CD4-positive, alpha-beta T cell (primary cell): ENCODE measurements at regions not wholly inside any gene's neighbourhood (a gene's known extent, or its start where the extent isn't known, plus 50 kb on each side); places are given as distances from the start of the nearest gene placed in this dataset.

ENCODE experiments used
- ATAC-seq: fragments of 200-7000 bp; cut with Tn5 transposase; one replicate; pipeline ENCODE4 v1.10.0; 2022; ENCODE audit warnings: mild to moderate bottlenecking; ENCODE audit not compliant: poor library complexity
- CTCF ChIA-PET: fragments of 350-600 bp; sonication (Branson Sonifier 250); formaldehyde crosslinking; loops from one replicate; lab custom pipeline; 2021; ENCODE audit warnings: antibody characterized with exemption, inconsistent platforms; lab: Charles Lee
- POLR2A ChIA-PET: fragments of 350-600 bp; sonication (Branson Sonifier 250); formaldehyde crosslinking; loops from one replicate; lab custom pipeline; 2021; ENCODE audit warnings: antibody characterized with exemption, inconsistent platforms; lab: Charles Lee
- DNase-seq, 14 experiments: peaks; one replicate each; pipeline ENCODE4 v3.0.0-alpha.2; 2013 to 2020; ENCODE audit warnings: mixed read lengths in 2 of 14
- H3K27ac ChIP-seq, 2 donors: one replicate each; pipeline versions ENCODE4 v1.5.1 to v1.7.0; 2013; ENCODE audit warnings: low read length in 2 of 2, low read depth in 1 of 2, mild to moderate bottlenecking in 1 of 2
- H3K27me3 ChIP-seq, 2 experiments: 1 replicate in 1 of 2; 2 replicates in 1 of 2; pipeline versions ENCODE4 v1.6.1 to v1.7.0; 2013; ENCODE audit warnings: low read length in 2 of 2, control low read depth in 1 of 2, mild to moderate bottlenecking in 1 of 2, moderate library complexity in 1 of 2; ENCODE audit not compliant: insufficient read depth in 2 of 2, control insufficient read depth in 1 of 2
- H3K36me3 ChIP-seq: one replicate; pipeline ENCODE4 v1.6.1; 2013; ENCODE audit warnings: low read length, control low read depth; ENCODE audit not compliant: insufficient read depth
- H3K4me1 ChIP-seq: one replicate; pipeline ENCODE4 v1.6.1; 2013; ENCODE audit warnings: low read length, control low read depth; ENCODE audit not compliant: insufficient read depth
- H3K4me3 ChIP-seq: one replicate; pipeline ENCODE4 v1.5.1; 2013; ENCODE audit warnings: mild to moderate bottlenecking, low read length, moderate library complexity
- H3K9me3 ChIP-seq, 2 experiments: 1 replicate in 1 of 2; 2 replicates in 1 of 2; pipeline versions ENCODE4 v1.6.1 to v1.7.0; 2013; ENCODE audit warnings: low read length in 2 of 2, mild to moderate bottlenecking in 2 of 2, control low read depth in 1 of 2, moderate library complexity in 1 of 2; ENCODE audit not compliant: control insufficient read depth in 1 of 2, insufficient read depth in 1 of 2
- H3K27ac Mint-ChIP-seq: one replicate; pipeline ENCODE4 v1.8.0; 2020; ENCODE audit warnings: mixed read lengths
- H3K27me3 Mint-ChIP-seq: one replicate; pipeline ENCODE4 v1.8.0; 2021; ENCODE audit warnings: mixed read lengths
- H3K36me3 Mint-ChIP-seq: one replicate; pipeline ENCODE4 v1.8.0; 2021; ENCODE audit warnings: low read depth, mixed read lengths
- H3K4me1 Mint-ChIP-seq: one replicate; pipeline ENCODE4 v1.8.0; 2021; ENCODE audit warnings: low read depth, mixed read lengths
- H3K4me3 Mint-ChIP-seq: one replicate; pipeline ENCODE4 v1.8.0; 2020; ENCODE audit warnings: mild to moderate bottlenecking, mixed read lengths
- H3K9me3 Mint-ChIP-seq: one replicate; pipeline ENCODE4 v1.8.0; 2020; ENCODE audit warnings: mixed read lengths
- CTCF ChIP-seq: fragments of 200-600 bp; IDR thresholded peaks from one replicate; pipeline ENCODE4 v1.8.0; 2022; ENCODE audit warnings: antibody characterized with exemption, mild to moderate bottlenecking
- intact Hi-C, 2 experiments: fragments of 100-400 bp; cut with DNase I in 1 of 2; cut with micrococcal nuclease in 1 of 2; formaldehyde crosslinking; loops; one replicate each; pipeline versions ENCODE4 v1.15.1 to v1.9.0; 2023 to 2025; cut with DNase I, micrococcal nuclease

GRCh38 chr22:44371741-44372525 is 59.2 kb upstream of the SHISAL1 start:
- H3K36me3 Mint-ChIP-seq: no peaks in the 10 kb centered on the region
- intact Hi-C loops: no loop called here
- peaks cover 14% of the 10 kb centered on the region for H3K9me3 Mint-ChIP-seq
- Histone ChIP-seq H3K27ac (no peak overlapping the region), H3K4me3 (no peak overlapping the region), H3K4me1 (no peaks in the 10 kb centered on the region), H3K9me3 (peaks cover 10 to 17% of the 10 kb centered on the region in 2 experiments), H3K27me3 (peaks cover 0 to 5% of the 10 kb centered on the region in 2 experiments), H3K36me3 (no peaks in the 10 kb centered on the region)
- ATAC-seq (no peak), DNase-seq (no peak)
- H3K4me1 Mint-ChIP-seq: no peaks in the 10 kb centered on the region
- POLR2A ChIA-PET: no interaction called here
- no peaks in the 10 kb centered on the region for H3K27me3 Mint-ChIP-seq
- CTCF ChIA-PET: no interaction called here
- H3K4me3 Mint-ChIP-seq: no peak overlapping the region
- H3K27ac Mint-ChIP-seq: no peak overlapping the region
- TF ChIP-seq CTCF: no peak

- no peaks in the 10 kb centered on the region for H3K4me1 Mint-ChIP-seq
- DNase-seq (no peak), ATAC-seq (no peak)
- no peak overlapping the region for H3K27ac Mint-ChIP-seq
- no peak overlapping the region for H3K4me3 ChIP-seq
- TF ChIP-seq CTCF: no peak
- H3K27me3 ChIP-seq: peaks cover 0 to 5% of the 10 kb centered on the region in 2 experiments
- ChIA-PET CTCF (interaction anchor here (0.5 kb wide), 1 partner anchor 306 kb away, joined by 5 read pairs; no protein-coding TSS in a partner anchor), POLR2A (no interaction called here)
- no peaks in the 10 kb centered on the region for H3K27me3 Mint-ChIP-seq
- H3K4me3 Mint-ChIP-seq: no peak overlapping the region
- intact Hi-C loops: no loop called here
- no peak overlapping the region for H3K27ac ChIP-seq
- H3K9me3 ChIP-seq: peaks cover 5 to 17% of the 10 kb centered on the region in 2 experiments
- H3K36me3 ChIP-seq: no peaks in the 10 kb centered on the region
- peaks cover 6% of the 10 kb centered on the region for H3K9me3 Mint-ChIP-seq
- no peaks in the 10 kb centered on the region for H3K36me3 Mint-ChIP-seq
- H3K4me1 ChIP-seq: no peaks in the 10 kb centered on the region
These were observed 57.4 kb upstream of the SHISAL1 start for GRCh38 chr22:44369916-44370801.

- peaks cover 0 to 5% of the 10 kb centered on the region in 2 experiments for H3K27me3 ChIP-seq
- DNase-seq: no peak
- Mint-ChIP-seq H3K9me3 (peaks cover 1% of the 10 kb centered on the region), H3K36me3 (no peaks in the 10 kb centered on the region), H3K27me3 (no peaks in the 10 kb centered on the region), H3K27ac (no peak overlapping the region), H3K4me3 (no peak overlapping the region), H3K4me1 (no peaks in the 10 kb centered on the region)
- no peak for ATAC-seq
- intact Hi-C loops: no loop called here
- POLR2A ChIA-PET: no interaction called here
- no peaks in the 10 kb centered on the region for H3K36me3 ChIP-seq
- H3K9me3 ChIP-seq: peaks cover 0 to 17% of the 10 kb centered on the region in 2 experiments
- CTCF ChIA-PET: no interaction called here
- no peaks in the 10 kb centered on the region for H3K4me1 ChIP-seq
- H3K27ac ChIP-seq: no peak overlapping the region
- H3K4me3 ChIP-seq: no peak overlapping the region
- TF ChIP-seq CTCF: no peak
These were observed 56.5 kb upstream of the SHISAL1 start for GRCh38 chr22:44369293-44369661.
